ENCODE measurements at regions not wholly inside any gene's neighbourhood (a gene's known extent, or its start where the extent isn't known, plus 50 kb on each side); places are given as distances from the start of the nearest gene placed in this dataset.
"Not testable (repeated sequence)": the region's sequence is repeated elsewhere in the genome, so short reads cannot be mapped to it uniquely, and the experiment has no call there.

GRCh38 chr6:109252261-109253041, 129.8 kb downstream of the CD164 start:
- DNase-seq = no peak

GRCh38 chr6:109251839-109252238, 130.4 kb downstream of the CD164 start:
- no peak for DNase-seq

GRCh38 chr6:109250544-109251156, 131.6 kb downstream of the CD164 start:
- DNase-seq = not testable (repeated sequence)

- no peak for DNase-seq
Measured at GRCh38 chr6:109243863-109244825, 138.1 kb downstream of the CD164 start.

- DNase-seq = no peak
Measured at GRCh38 chr6:109242925-109243324, 139.3 kb downstream of the CD164 start.

- DNase-seq = no peak
Measured at GRCh38 chr6:109242029-109242428, 140.2 kb downstream of the CD164 start.

GRCh38 chr6:109241199-109241598, 141.1 kb downstream of the CD164 start:
- no peak for DNase-seq

- no peak for DNase-seq
Measured at GRCh38 chr6:109240370-109241084, 141.7 kb downstream of the CD164 start.

GRCh38 chr6:109239651-109240321, 142.5 kb downstream of the CD164 start:
- no peak for DNase-seq

GRCh38 chr6:109239160-109239559, 143.1 kb downstream of the CD164 start:
- no peak for DNase-seq

- no peak for DNase-seq
Measured at GRCh38 chr6:109238396-109238795, 143.1 kb downstream of the CEP57L1 start.

- DNase-seq = no peak
Measured at GRCh38 chr6:109237986-109238329, 142.7 kb downstream of the CEP57L1 start.

GRCh38 chr6:109237077-109237985, 142.0 kb downstream of the CEP57L1 start:
- no peak for DNase-seq

GRCh38 chr6:109236115-109237076, 141.1 kb downstream of the CEP57L1 start:
- DNase-seq = no peak

GRCh38 chr6:109235481-109236038, 140.3 kb downstream of the CEP57L1 start:
- DNase-seq = no peak

- DNase-seq = no peak
Measured at GRCh38 chr6:109230453-109230852, 135.1 kb downstream of the CEP57L1 start.

- no peak for DNase-seq
Measured at GRCh38 chr6:109229536-109229935, 134.2 kb downstream of the CEP57L1 start.

- DNase-seq = no peak
Measured at GRCh38 chr6:109227646-109228045, 132.3 kb downstream of the CEP57L1 start.

- no peak for DNase-seq
Measured at GRCh38 chr6:109226353-109226752, 131.0 kb downstream of the CEP57L1 start.

- no peak for DNase-seq
Measured at GRCh38 chr6:109225946-109226345, 130.6 kb downstream of the CEP57L1 start.

Measured in NCI-H2171 (cell line).